Erythroblast (primary cell): ENCODE measurements at regions not wholly inside any gene's neighbourhood (a gene's known extent, or its start where the extent isn't known, plus 50 kb on each side); places are given as distances from the start of the nearest gene placed in this dataset.

Experiments used
- GATA1 ChIP-seq: IDR thresholded peaks from 2 replicates; pipeline ENCODE4 v1.6.1; 2011; ENCODE audit warnings: low read depth, mild to moderate bottlenecking, control low read depth, low read length, moderate library complexity
- POLR2A ChIP-seq: IDR thresholded peaks from 2 replicates; pipeline ENCODE4 v1.6.1; 2011; ENCODE audit warnings: mild to moderate bottlenecking, low read length

- TF ChIP-seq POLR2A (no peak), GATA1 (no peak)
Measured at GRCh38 chr15:70505936-70506912, 257.1 kb downstream of the UACA start.
